GM23338 (cell line): ENCODE measurements at regions not wholly inside any gene's neighbourhood (a gene's known extent, or its start where the extent isn't known, plus 50 kb on each side); places are given as distances from the start of the nearest gene placed in this dataset.

Source experiments
- ATAC-seq: fragments of 200-7000 bp; cut with Tn5 transposase; 3 replicates; pipeline ENCODE4 v1.9.1; 2020
- DNase-seq: peaks from one replicate; pipeline ENCODE4 v3.0.0-alpha.2; 2015; ENCODE audit warnings: low spot score
- H2AFZ ChIP-seq: fragments of 200-600 bp; sonication (generic); 2 replicates; pipeline ENCODE4 v1.8.0; 2016; ENCODE audit warnings: antibody characterized with exemption, mild to moderate bottlenecking, moderate library complexity
- H3F3A ChIP-seq: fragments of 200-600 bp; sonication (generic); replicated peaks from 2 replicates; pipeline ENCODE4 v1.8.0; 2017; ENCODE audit warnings: antibody characterized with exemption, mixed run types, low read depth
- H3K27ac ChIP-seq: fragments of 200-600 bp; sonication (generic); 2 replicates; pipeline ENCODE4 v1.6.1; 2016; ENCODE audit warnings: low read depth
- H3K27me3 ChIP-seq: fragments of 200-600 bp; sonication (generic); 2 replicates; pipeline ENCODE4 v1.8.0; 2016; ENCODE audit warnings: mild to moderate bottlenecking, mixed run types, moderate library complexity; ENCODE audit not compliant: insufficient read depth
- H3K36me3 ChIP-seq: fragments of 200-600 bp; sonication (generic); 2 replicates; pipeline ENCODE4 v1.8.0; 2016; ENCODE audit warnings: mild to moderate bottlenecking; ENCODE audit not compliant: insufficient read depth
- H3K4me1 ChIP-seq: fragments of 200-600 bp; sonication (generic); 2 replicates; pipeline ENCODE4 v1.8.0; 2016; ENCODE audit warnings: mild to moderate bottlenecking, moderate library complexity; ENCODE audit not compliant: insufficient read depth
- H3K4me2 ChIP-seq: fragments of 200-600 bp; sonication (generic); 2 replicates; pipeline ENCODE4 v1.7.1; 2017; ENCODE audit warnings: mixed run types
- H3K4me3 ChIP-seq: fragments of 200-600 bp; sonication (generic); 2 replicates; pipeline ENCODE4 v1.6.1; 2016; ENCODE audit warnings: mixed run types
- H3K79me2 ChIP-seq: fragments of 200-600 bp; sonication (generic); replicated peaks from 2 replicates; pipeline ENCODE4 v1.8.0; 2017; ENCODE audit warnings: mild to moderate bottlenecking; ENCODE audit not compliant: insufficient read depth
- H3K9me2 ChIP-seq: fragments of 200-600 bp; sonication (generic); 2 replicates; pipeline ENCODE4 v1.8.0; 2017; ENCODE audit not compliant: insufficient read depth
- H4K20me1 ChIP-seq: fragments of 200-600 bp; sonication (generic); replicated peaks from 2 replicates; pipeline ENCODE4 v1.8.0; 2017; ENCODE audit warnings: mild to moderate bottlenecking; ENCODE audit not compliant: insufficient read depth
- H3K27ac Mint-ChIP-seq: 2 replicates; pipeline ENCODE4 v1.8.0; 2020; ENCODE audit warnings: inconsistent platforms, mild to moderate bottlenecking, moderate library complexity, mixed read lengths
- H3K27me3 Mint-ChIP-seq: 3 replicates; pipeline ENCODE4 v1.8.0; 2022; ENCODE audit warnings: low read depth, mild to moderate bottlenecking, moderate library complexity, mixed read lengths, inconsistent platforms; ENCODE audit not compliant: insufficient read depth, poor library complexity
- H3K36me3 Mint-ChIP-seq: 3 replicates; pipeline ENCODE4 v1.8.0; 2021; ENCODE audit warnings: low read depth, mild to moderate bottlenecking, inconsistent platforms, moderate library complexity, mixed read lengths
- H3K4me1 Mint-ChIP-seq: 3 replicates; pipeline ENCODE4 v1.8.0; 2020; ENCODE audit warnings: mild to moderate bottlenecking, inconsistent platforms, mixed read lengths
- H3K4me3 Mint-ChIP-seq: 3 replicates; pipeline ENCODE4 v1.8.0; 2021; ENCODE audit warnings: moderate library complexity, mild to moderate bottlenecking, inconsistent platforms, mixed read lengths
- H3K9me3 Mint-ChIP-seq: 3 replicates; pipeline ENCODE4 v1.8.0; 2020; ENCODE audit warnings: moderate library complexity, mild to moderate bottlenecking, inconsistent platforms, mixed read lengths
- CREB1 ChIP-seq: fragments of 250-450 bp; sonication (Bioruptor Pico); IDR thresholded peaks from 2 replicates; pipeline ENCODE4 v1.5.0; 2020; ENCODE audit warnings: low read depth, mild to moderate bottlenecking, moderate library complexity
- ETS1 ChIP-seq: IDR thresholded peaks from 2 replicates; pipeline ENCODE4 v1.6.1; 2016; ENCODE audit warnings: antibody characterized with exemption
- EZH2 ChIP-seq: fragments of 200-600 bp; sonication (generic); IDR thresholded peaks from one replicate; pipeline ENCODE4 v1.8.0; 2017; ENCODE audit warnings: antibody characterized with exemption, mild to moderate bottlenecking, low read depth; ENCODE audit not compliant: unreplicated experiment
- EZH2phosphoT487 ChIP-seq: fragments of 200-600 bp; sonication (generic); IDR thresholded peaks from one replicate; pipeline ENCODE4 v1.8.1; 2018; ENCODE audit warnings: antibody characterized with exemption; ENCODE audit not compliant: unreplicated experiment
- JUNB ChIP-seq: IDR thresholded peaks from one replicate; pipeline ENCODE4 v1.6.1; 2016; ENCODE audit warnings: antibody characterized with exemption; ENCODE audit not compliant: unreplicated experiment
- NANOG ChIP-seq: IDR thresholded peaks from 2 replicates; pipeline ENCODE4 v1.6.1; 2016; ENCODE audit warnings: antibody characterized with exemption, borderline replicate concordance
- POLR2AphosphoS5 ChIP-seq: IDR thresholded peaks from 2 replicates; pipeline ENCODE4 v1.6.1; 2016; ENCODE audit warnings: antibody characterized with exemption, low read depth
- REST ChIP-seq: IDR thresholded peaks from one replicate; pipeline ENCODE4 v1.6.1; 2018; ENCODE audit warnings: antibody characterized with exemption; ENCODE audit not compliant: unreplicated experiment
- STAT1 ChIP-seq: IDR thresholded peaks from one replicate; pipeline ENCODE4 v1.6.1; 2016; ENCODE audit warnings: antibody characterized with exemption; ENCODE audit not compliant: unreplicated experiment
- ZNF114 ChIP-seq: fragments of 250-450 bp; sonication (Bioruptor Pico); IDR thresholded peaks from 2 replicates; pipeline ENCODE4 v1.5.0; 2020; ENCODE audit warnings: mild to moderate bottlenecking, moderate library complexity
- ZNF331 ChIP-seq: fragments of 250-450 bp; sonication (Bioruptor Pico); IDR thresholded peaks from 2 replicates; pipeline ENCODE4 v1.5.0; 2020; ENCODE audit warnings: low read depth, mild to moderate bottlenecking, moderate library complexity

GRCh38 chr9:78605041-78606000 is 308.4 kb downstream of the PSAT1 start:
- no peaks in the 10 kb centered on the region for H3K36me3 ChIP-seq
- no peaks in the 10 kb centered on the region for H3F3A ChIP-seq
- H3K27ac ChIP-seq = no peak overlapping the region
- Mint-ChIP-seq H3K4me3 (no peak overlapping the region), H3K9me3 (no peaks in the 10 kb centered on the region), H3K4me1 (peaks cover 20% of the 10 kb centered on the region), H3K27ac (no peak overlapping the region), H3K36me3 (no peaks in the 10 kb centered on the region), H3K27me3 (peaks cover 2% of the 10 kb centered on the region)
- no peak for TF ChIP-seq NANOG
- ATAC-seq (peak; percentile 60), DNase-seq (peak; percentile 8)
- H3K4me2 ChIP-seq = no peak overlapping the region
- no peaks in the 10 kb centered on the region for H3K27me3 ChIP-seq
- H3K79me2 ChIP-seq = no peaks in the 10 kb centered on the region
- H2AFZ ChIP-seq = peak overlapping the region; percentile 39
- no peaks in the 10 kb centered on the region for H4K20me1 ChIP-seq
- no peaks in the 10 kb centered on the region for H3K4me1 ChIP-seq
- H3K4me3 ChIP-seq = no peak overlapping the region
- no peaks in the 10 kb centered on the region; the same call in 1 of the 2 replicates for H3K9me2 ChIP-seq

GRCh38 chr9:78606001-78606379 is 309.1 kb downstream of the PSAT1 start:
- Histone ChIP-seq H3K27ac (no peak overlapping the region), H3K79me2 (no peaks in the 10 kb centered on the region), H4K20me1 (no peaks in the 10 kb centered on the region), H3K36me3 (no peaks in the 10 kb centered on the region), H2AFZ (no peak overlapping the region), H3K4me1 (no peaks in the 10 kb centered on the region), H3K9me2 (no peaks in the 10 kb centered on the region; the same call in 1 of the 2 replicates), H3K4me3 (no peak overlapping the region), H3F3A (no peaks in the 10 kb centered on the region), H3K4me2 (no peak overlapping the region), H3K27me3 (no peaks in the 10 kb centered on the region)
- DNase-seq = no peak
- Mint-ChIP-seq H3K27me3 (peaks cover 2% of the 10 kb centered on the region), H3K4me3 (no peak overlapping the region), H3K36me3 (no peaks in the 10 kb centered on the region), H3K9me3 (no peaks in the 10 kb centered on the region), H3K4me1 (peaks cover 20% of the 10 kb centered on the region), H3K27ac (no peak overlapping the region)
- ATAC-seq = no peak
- TF ChIP-seq ETS1 (no peak), POLR2AphosphoS5 (no peak)

- Mint-ChIP-seq H3K36me3 (no peaks in the 10 kb centered on the region), H3K9me3 (no peaks in the 10 kb centered on the region), H3K4me3 (no peak overlapping the region), H3K4me1 (peaks cover 18% of the 10 kb centered on the region; the same call in 2 of the 3 replicates), H3K27ac (no peak overlapping the region), H3K27me3 (peaks cover 2% of the 10 kb centered on the region)
- Histone ChIP-seq H3K4me2 (no peak overlapping the region), H3K27ac (no peak overlapping the region), H3K36me3 (no peaks in the 10 kb centered on the region), H3K9me2 (no peaks in the 10 kb centered on the region; the same call in 1 of the 2 replicates), H2AFZ (no peak overlapping the region), H3K4me3 (no peak overlapping the region), H3F3A (no peaks in the 10 kb centered on the region), H3K4me1 (no peaks in the 10 kb centered on the region), H3K79me2 (no peaks in the 10 kb centered on the region), H4K20me1 (no peaks in the 10 kb centered on the region), H3K27me3 (no peaks in the 10 kb centered on the region)
- ATAC-seq (no peak), DNase-seq (no peak)
- TF ChIP-seq JUNB = no peak
- TF ChIP-seq STAT1 = no peak
- no peak for TF ChIP-seq EZH2phosphoT487
- no peak for TF ChIP-seq ZNF331
- TF ChIP-seq POLR2AphosphoS5 = no peak
- no peak for TF ChIP-seq REST
- no peak for TF ChIP-seq EZH2
- TF ChIP-seq CREB1 (CRISPR knock-in tag) = no peak
- no peak for TF ChIP-seq ETS1
- TF ChIP-seq ZNF114 (CRISPR knock-in tag) = no peak
These were observed 310.9 kb downstream of the PSAT1 start for GRCh38 chr9:78607853-78608252.
